Thyroid gland (tissue), 4 donors: ENCODE measurements at regions not wholly inside any gene's neighbourhood (a gene's known extent, or its start where the extent isn't known, plus 50 kb on each side); places are given as distances from the start of the nearest gene placed in this dataset.

ENCODE experiments used
- DNase-seq, 2 donors: peaks; one replicate each; pipeline ENCODE4 v3.0.0-alpha.2; 2019
- H3K27ac ChIP-seq, 3 donors: fragments of 200-600 bp; sonication (generic); 1 replicate in 2 of 3; 2 replicates in 1 of 3; pipeline ENCODE4 v1.5.1; 2016 to 2019; ENCODE audit warnings: mild to moderate bottlenecking in 1 of 3, moderate library complexity in 1 of 3
- H3K27me3 ChIP-seq: fragments of 200-600 bp; sonication (generic); one replicate; pipeline ENCODE4 v1.5.1; 2019
- H3K36me3 ChIP-seq, 2 donors: fragments of 200-600 bp; sonication (generic); one replicate each; pipeline ENCODE4 v1.5.1; 2016 to 2019
- H3K4me1 ChIP-seq, 2 donors: fragments of 200-600 bp; sonication (generic); one replicate each; pipeline ENCODE4 v1.5.1; 2017 to 2019
- H3K4me3 ChIP-seq, 3 donors: fragments of 200-600 bp; sonication (generic); replicated peaks in 1 of 3; 1 replicate in 2 of 3; 2 replicates in 1 of 3; pipeline ENCODE4 v1.5.1; 2016; ENCODE audit warnings: mild to moderate bottlenecking in 1 of 3
- H3K9me3 ChIP-seq: fragments of 200-600 bp; sonication (generic); one replicate; pipeline ENCODE4 v1.5.1; 2017
- POLR2A ChIP-seq, 2 donors: fragments of 450-650 bp; IDR thresholded peaks; one replicate each; pipeline ENCODE4 v1.6.1; 2017; ENCODE audit warnings: antibody characterized with exemption in 2 of 2, mild to moderate bottlenecking in 2 of 2, moderate library complexity in 1 of 2
- WGBS, 2 donors: methylation state at CpG; one replicate each; pipeline ENCODE4 v1.1.5; 2017; 5-methylcytosine and 5-hydroxymethylcytosine counted together
- intact Hi-C: fragments of 100-400 bp; cut with DNase I; formaldehyde crosslinking; loops from one replicate; pipeline ENCODE4 v1.15.1; 2023
- TF ChIP-seq, protein P1 (sequence below), 6 experiments: fragments of 200-600 bp in 3 of 6; fragments of 450-650 bp in 3 of 6; sonication (generic) in 3 of 6; IDR thresholded peaks; one replicate each; pipeline ENCODE4 v1.5.1; 2016 to 2019; ENCODE audit warnings: antibody characterized with exemption in 6 of 6, mild to moderate bottlenecking in 2 of 6, inconsistent platforms in 1 of 6, moderate library complexity in 1 of 6

DNA sequence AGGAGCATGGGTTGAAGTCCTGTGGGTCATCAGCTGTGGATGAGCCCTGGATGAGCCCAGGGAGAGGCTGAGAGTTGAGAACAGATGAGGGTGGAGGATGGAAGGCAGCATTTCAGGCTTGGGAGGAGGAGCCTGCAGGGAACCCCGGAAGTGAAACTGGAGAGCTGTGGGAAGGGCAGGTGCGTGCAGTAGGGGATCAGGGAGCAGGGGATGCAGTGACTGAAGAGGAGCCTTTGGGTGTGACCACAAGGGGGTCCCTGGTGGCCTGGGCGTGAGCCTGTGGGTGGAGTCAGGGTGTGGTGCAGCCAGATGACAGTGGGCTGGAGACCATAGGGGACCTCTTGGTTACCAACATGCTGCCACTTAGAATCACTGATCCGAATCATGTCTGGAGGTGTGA, 115.5 kb downstream of the PAPOLA start:
- Histone ChIP-seq H3K4me3 (no peak overlapping the region), H3K36me3 (no peaks in the 10 kb centered on the region), H3K9me3 (no peaks in the 10 kb centered on the region), H3K27me3 (no peaks in the 10 kb centered on the region), H3K27ac (no peak overlapping the region), H3K4me1 (no peaks in the 10 kb centered on the region)
- TF ChIP-seq, protein P1, sequence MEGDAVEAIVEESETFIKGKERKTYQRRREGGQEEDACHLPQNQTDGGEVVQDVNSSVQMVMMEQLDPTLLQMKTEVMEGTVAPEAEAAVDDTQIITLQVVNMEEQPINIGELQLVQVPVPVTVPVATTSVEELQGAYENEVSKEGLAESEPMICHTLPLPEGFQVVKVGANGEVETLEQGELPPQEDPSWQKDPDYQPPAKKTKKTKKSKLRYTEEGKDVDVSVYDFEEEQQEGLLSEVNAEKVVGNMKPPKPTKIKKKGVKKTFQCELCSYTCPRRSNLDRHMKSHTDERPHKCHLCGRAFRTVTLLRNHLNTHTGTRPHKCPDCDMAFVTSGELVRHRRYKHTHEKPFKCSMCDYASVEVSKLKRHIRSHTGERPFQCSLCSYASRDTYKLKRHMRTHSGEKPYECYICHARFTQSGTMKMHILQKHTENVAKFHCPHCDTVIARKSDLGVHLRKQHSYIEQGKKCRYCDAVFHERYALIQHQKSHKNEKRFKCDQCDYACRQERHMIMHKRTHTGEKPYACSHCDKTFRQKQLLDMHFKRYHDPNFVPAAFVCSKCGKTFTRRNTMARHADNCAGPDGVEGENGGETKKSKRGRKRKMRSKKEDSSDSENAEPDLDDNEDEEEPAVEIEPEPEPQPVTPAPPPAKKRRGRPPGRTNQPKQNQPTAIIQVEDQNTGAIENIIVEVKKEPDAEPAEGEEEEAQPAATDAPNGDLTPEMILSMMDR (IDR thresholded peaks at IDR 0.05): no peak
- no peak for TF ChIP-seq POLR2A (IDR thresholded peaks at IDR 0.05)
- no peak for DNase-seq
- WGBS, 2 donors: 66 to 83% methylated on average over 4 of the region's 4 CpGs
- intact Hi-C loops: no loop called here

DNA sequence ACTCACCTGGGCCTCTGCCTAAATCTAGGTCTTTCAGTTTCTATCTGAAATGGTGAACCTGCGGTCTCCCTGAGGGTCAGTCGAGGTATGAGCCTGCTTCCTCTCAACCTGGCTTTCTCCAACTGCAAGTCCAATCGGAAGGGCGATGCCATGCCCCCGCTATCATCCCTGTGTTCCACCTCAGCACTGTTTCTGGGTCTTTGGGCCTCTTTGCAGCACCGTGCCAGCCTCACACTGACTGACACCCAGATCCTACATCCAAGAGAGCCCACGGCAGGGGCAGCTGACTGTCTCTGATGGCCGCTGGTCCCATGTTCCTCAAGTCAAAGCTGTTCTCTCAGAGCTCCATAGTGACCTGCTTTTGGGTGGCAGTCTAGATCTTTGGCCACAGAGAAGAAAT, 120.7 kb downstream of the PAPOLA start:
- Histone ChIP-seq H3K27me3 (no peaks in the 10 kb centered on the region), H3K9me3 (no peaks in the 10 kb centered on the region), H3K4me1 (no peaks in the 10 kb centered on the region), H3K4me3 (no peak overlapping the region), H3K36me3 (no peaks in the 10 kb centered on the region), H3K27ac (no peak overlapping the region)
- DNase-seq: no peak
- TF ChIP-seq, protein P1 (IDR thresholded peaks at IDR 0.05): no peak
- no peak for TF ChIP-seq POLR2A (IDR thresholded peaks at IDR 0.05)
- intact Hi-C loops: no loop called here
- WGBS, 2 donors: 86 to 93% methylated on average over 6 to 8 of the region's 8 CpGs

GRCh38 chr14:96623676-96624484, 121.7 kb downstream of the PAPOLA start:
- no peak for DNase-seq
- Histone ChIP-seq H3K9me3 (no peaks in the 10 kb centered on the region), H3K36me3 (no peaks in the 10 kb centered on the region), H3K27me3 (no peaks in the 10 kb centered on the region), H3K4me3 (no peak overlapping the region), H3K4me1 (no peaks in the 10 kb centered on the region), H3K27ac (no peak overlapping the region)
- WGBS, 2 donors: 82 to 83% methylated on average over 34 of the region's 34 CpGs
- no peak for TF ChIP-seq POLR2A (IDR thresholded peaks at IDR 0.05)
- TF ChIP-seq, protein P1 (IDR thresholded peaks at IDR 0.05): no peak
- intact Hi-C loops: no loop called here

DNA sequence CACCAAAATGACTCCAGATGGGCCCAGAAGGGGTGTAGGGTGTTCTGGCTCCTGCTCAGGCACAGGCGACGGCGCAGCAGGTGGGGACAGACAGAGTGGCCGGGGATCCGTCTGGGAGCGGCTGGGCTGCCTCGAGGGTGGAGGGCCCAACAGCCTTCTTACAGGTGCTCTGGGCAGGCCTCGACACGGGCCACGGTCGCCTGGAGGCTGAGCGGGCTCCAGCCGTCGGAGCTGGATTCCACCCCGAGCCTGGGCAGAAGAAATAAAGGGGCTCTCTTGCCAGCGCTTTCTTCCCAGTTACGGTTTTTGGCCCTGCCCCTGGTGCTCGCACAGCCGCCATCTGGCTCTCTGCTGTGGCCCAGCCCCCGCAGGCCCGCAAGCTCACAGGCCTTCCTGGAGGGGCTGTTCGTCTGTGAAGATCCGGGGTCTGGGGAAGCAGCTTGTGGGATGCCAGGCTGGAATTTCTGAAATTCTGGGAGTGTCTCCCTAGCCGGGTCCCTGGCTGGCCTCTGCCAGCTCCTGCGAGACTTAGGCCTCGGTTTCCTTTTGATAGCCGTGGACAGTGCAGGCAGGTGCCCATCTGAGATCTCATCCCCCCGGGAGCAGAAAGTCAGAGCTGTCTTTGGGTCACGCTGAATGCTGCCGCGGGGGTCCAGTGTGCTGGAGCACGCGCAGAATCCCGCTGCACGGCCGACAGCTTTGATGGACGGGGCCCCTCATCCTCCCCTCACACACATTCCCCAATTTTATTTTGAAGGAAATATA, 122.7 kb downstream of the PAPOLA start:
- WGBS, 2 donors: 75 to 77% methylated on average over 23 to 35 of the region's 37 CpGs
- intact Hi-C loops: no loop called here
- no peaks in the 10 kb centered on the region for H3K4me1 ChIP-seq
- no peaks in the 10 kb centered on the region for H3K9me3 ChIP-seq
- H3K36me3 ChIP-seq: no peaks in the 10 kb centered on the region
- TF ChIP-seq, protein P1 (IDR thresholded peaks at IDR 0.05): no peak
- TF ChIP-seq POLR2A (IDR thresholded peaks at IDR 0.05): no peak
- no peaks in the 10 kb centered on the region for H3K27me3 ChIP-seq
- no peak for DNase-seq
- no peak overlapping the region for H3K27ac ChIP-seq
- no peak overlapping the region for H3K4me3 ChIP-seq

DNA sequence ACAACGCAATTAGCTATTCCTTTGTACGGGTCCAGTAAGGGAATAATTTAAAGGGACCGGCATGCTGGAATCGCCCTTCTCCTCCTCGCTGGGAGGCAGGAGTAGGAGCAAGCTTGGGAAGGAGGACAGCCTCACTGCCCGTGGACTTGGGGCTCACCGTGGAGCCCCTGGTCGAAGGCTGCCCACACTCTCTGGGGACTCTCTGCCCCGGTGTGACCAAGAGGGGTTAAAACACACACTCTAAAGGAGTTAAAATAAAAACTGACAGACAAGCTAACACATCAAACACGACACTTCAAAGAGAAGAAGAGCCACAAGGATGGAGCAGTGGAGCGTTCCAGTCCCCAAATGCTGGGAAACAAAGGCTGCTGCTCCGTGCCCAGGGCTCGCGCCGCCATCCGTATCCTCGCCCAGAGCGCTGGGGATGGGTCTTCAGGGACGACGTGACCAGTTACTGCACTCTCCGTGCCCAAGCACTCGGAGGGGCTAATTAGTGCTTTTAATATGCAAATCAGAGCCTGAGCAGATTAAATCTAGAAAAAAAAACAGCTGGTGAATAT, 123.3 kb downstream of the PAPOLA start:
- Histone ChIP-seq H3K9me3 (no peaks in the 10 kb centered on the region), H3K27me3 (no peaks in the 10 kb centered on the region), H3K36me3 (no peaks in the 10 kb centered on the region), H3K27ac (no peak overlapping the region), H3K4me3 (no peak overlapping the region), H3K4me1 (no peaks in the 10 kb centered on the region)
- intact Hi-C loops: no loop called here
- 49 to 59% methylated on average over 22 of the region's 22 CpGs for WGBS, 2 donors
- DNase-seq: no peak
- TF ChIP-seq, protein P1 (IDR thresholded peaks at IDR 0.05): no peak
- TF ChIP-seq POLR2A (IDR thresholded peaks at IDR 0.05): no peak
